AG04449 (cell line): ENCODE measurements at regions not wholly inside any gene's neighbourhood (a gene's known extent, or its start where the extent isn't known, plus 50 kb on each side); places are given as distances from the start of the nearest gene placed in this dataset.

Experiments
- CTCF ChIA-PET: fragments of 350-600 bp; formaldehyde crosslinking; extraction: SDS; loops from one replicate; lab custom pipeline; 2021; ENCODE audit warnings: antibody characterized with exemption; lab: Yijun Ruan, JAX
- POLR2A ChIA-PET: fragments of 400-600, 350-600 bp; formaldehyde crosslinking; extraction: SDS; loops from one replicate; lab custom pipeline; 2020; ENCODE audit warnings: antibody characterized with exemption, inconsistent platforms; lab: Yijun Ruan, JAX
- DNase-seq: peaks from one replicate; pipeline ENCODE4 v3.0.0-alpha.2; 2010; ENCODE audit warnings: low read depth, low spot score
- H3K4me3 ChIP-seq: 2 replicates; pipeline ENCODE4 v1.5.1; 2011; ENCODE audit warnings: low read depth, mild to moderate bottlenecking, control low read depth, low read length
- TF ChIP-seq, protein P1 (sequence below): IDR thresholded peaks from one replicate; pipeline ENCODE4 v1.5.1; 2011; ENCODE audit warnings: mild to moderate bottlenecking, moderate library complexity, low read length, control low read depth, inconsistent platforms; ENCODE audit not compliant: insufficient read depth; ENCODE audit errors: missing control alignments

DNA sequence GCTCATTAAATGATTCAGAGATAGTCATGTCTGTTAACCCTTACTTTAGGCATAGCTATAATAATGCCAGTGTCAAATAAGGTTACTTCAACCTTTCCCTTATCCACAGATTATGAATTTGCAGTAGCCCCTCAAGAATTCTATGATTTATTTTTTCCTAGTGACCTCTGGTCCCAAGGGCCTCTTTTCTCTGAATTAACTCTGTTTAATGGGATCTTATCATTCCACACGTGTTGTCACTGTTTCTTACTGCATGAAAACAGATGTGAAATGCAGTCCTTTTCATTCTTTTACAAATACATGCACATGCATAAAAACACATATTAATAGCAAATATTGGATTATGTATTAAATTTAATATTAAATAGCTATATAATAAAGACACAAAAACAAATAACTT, 667.7 kb upstream of the FOXG1 start:
- ChIA-PET CTCF (no interaction called here), POLR2A (no interaction called here)
- no peak overlapping the region for H3K4me3 ChIP-seq
- TF ChIP-seq, protein P1, sequence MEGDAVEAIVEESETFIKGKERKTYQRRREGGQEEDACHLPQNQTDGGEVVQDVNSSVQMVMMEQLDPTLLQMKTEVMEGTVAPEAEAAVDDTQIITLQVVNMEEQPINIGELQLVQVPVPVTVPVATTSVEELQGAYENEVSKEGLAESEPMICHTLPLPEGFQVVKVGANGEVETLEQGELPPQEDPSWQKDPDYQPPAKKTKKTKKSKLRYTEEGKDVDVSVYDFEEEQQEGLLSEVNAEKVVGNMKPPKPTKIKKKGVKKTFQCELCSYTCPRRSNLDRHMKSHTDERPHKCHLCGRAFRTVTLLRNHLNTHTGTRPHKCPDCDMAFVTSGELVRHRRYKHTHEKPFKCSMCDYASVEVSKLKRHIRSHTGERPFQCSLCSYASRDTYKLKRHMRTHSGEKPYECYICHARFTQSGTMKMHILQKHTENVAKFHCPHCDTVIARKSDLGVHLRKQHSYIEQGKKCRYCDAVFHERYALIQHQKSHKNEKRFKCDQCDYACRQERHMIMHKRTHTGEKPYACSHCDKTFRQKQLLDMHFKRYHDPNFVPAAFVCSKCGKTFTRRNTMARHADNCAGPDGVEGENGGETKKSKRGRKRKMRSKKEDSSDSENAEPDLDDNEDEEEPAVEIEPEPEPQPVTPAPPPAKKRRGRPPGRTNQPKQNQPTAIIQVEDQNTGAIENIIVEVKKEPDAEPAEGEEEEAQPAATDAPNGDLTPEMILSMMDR, result no peak
- no peak for DNase-seq

DNA sequence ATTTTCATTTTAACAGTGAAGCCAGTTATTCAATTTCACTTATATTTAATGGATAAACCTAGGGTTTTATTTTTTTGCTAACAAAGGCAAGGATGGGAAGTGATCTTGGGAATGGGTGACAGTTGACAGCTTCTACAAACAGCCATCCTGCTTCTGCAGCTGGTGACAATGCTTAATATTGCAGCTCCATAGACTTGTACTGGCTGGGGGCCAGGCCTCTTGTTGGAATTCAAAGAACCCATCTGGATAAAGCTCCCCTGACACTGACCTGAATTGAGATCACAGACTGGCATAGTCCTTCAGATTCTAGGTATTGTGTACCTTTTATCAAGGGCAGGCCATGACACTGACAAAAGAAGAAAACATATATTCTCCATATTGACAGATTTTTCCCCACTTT, 664.6 kb upstream of the FOXG1 start:
- TF ChIP-seq, protein P1, result no peak
- CTCF ChIA-PET, result no interaction called here
- no peak overlapping the region for H3K4me3 ChIP-seq
- DNase-seq, result no peak
- POLR2A ChIA-PET, result no interaction called here

DNA sequence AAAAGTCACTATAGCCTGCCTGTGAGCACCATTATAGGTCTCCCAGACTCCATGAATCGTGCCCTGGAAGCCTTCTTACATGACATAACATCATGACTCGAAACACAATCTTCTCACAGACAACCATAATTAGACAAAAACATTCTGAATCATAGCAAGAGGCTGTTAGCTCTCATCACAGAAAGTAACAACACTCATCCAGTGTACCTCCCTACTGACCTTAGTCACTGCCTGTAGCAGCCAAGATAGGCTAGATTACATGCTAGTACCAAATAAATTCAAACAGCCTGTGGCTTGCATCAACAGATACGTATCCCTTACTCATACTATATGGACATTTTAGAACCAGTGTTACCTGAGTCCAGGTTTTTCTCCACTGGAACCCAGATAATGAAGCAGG, 663.8 kb upstream of the FOXG1 start:
- TF ChIP-seq, protein P1, result no peak
- ChIA-PET CTCF (no interaction called here), POLR2A (no interaction called here)
- H3K4me3 ChIP-seq, result no peak overlapping the region
- no peak for DNase-seq

DNA sequence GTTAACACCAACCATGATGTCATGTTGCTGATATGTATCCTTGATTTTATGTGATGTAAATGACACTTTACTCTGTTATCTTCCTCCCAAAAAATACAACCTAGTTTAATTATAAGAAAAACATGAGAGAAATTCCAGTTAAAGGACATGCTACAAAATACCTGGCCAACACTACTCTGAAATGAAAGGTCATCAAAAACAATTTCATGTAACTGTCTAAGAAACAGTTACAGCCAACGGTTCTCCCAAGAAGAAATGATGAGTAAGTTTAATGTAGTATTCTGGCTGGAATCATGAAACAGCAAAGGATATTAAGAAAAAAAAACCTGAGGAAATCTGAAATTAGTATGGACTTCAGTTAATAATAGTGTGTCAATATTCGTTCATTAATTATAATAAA, 653.3 kb upstream of the FOXG1 start:
- ChIA-PET POLR2A (no interaction called here), CTCF (no interaction called here)
- no peak for DNase-seq
- H3K4me3 ChIP-seq, result no peak overlapping the region
- TF ChIP-seq, protein P1, result no peak

DNA sequence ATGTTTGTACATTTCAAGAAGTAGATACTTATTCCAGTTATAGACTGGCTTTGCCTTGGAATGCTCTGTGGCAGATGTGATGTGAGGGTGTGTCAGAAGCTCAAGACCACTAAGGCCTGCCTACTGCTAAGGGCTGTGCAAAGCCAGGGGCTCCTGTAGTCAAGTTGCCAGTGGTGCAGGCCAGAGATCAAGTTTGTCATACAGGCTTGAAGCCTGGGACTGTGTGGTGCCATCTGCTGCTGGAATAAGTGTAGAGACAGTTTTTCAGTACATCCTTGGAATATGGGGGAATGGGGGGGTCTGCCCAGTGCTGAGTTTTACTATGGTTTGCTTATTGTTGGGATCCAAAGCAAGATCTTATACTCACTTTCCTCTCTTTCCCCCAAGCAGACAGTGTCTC, 649.9 kb upstream of the FOXG1 start:
- ChIA-PET POLR2A (no interaction called here), CTCF (no interaction called here)
- TF ChIP-seq, protein P1, result no peak
- no peak overlapping the region for H3K4me3 ChIP-seq
- no peak for DNase-seq

DNA sequence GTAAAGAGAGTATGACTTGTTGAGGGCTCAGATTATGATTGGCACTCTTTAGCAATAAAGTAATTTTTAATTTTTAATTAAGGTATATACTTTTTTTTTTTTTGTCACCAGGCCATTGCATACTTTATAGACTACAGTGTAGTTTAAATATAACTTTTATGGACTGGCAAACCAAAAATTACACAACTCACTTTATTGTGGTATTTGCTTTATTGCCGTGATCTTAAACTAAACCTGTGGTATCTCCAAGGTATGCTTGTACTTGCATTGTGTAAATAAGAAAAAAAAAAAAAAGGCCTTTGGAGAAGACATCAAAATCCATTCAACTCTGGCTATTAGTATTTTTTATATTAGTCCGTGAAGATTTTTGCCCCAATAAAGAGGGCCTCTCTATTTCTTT, 646.7 kb upstream of the FOXG1 start:
- ChIA-PET POLR2A (no interaction called here), CTCF (no interaction called here)
- no peak for DNase-seq
- TF ChIP-seq, protein P1, result no peak
- H3K4me3 ChIP-seq, result no peak overlapping the region
